Skeletal muscle satellite cell (primary cell): ENCODE measurements at regions not wholly inside any gene's neighbourhood (a gene's known extent, or its start where the extent isn't known, plus 50 kb on each side); places are given as distances from the start of the nearest gene placed in this dataset.

Experiments
- H3K27me3 ChIP-seq: 2 replicates; pipeline ENCODE4 v1.7.0; 2013; ENCODE audit warnings: low read length; ENCODE audit not compliant: control insufficient read depth, insufficient read depth
- H3K36me3 ChIP-seq: 2 replicates; pipeline ENCODE4 v1.7.0; 2013; ENCODE audit warnings: mild to moderate bottlenecking, control low read depth, low read length; ENCODE audit not compliant: insufficient read depth
- H3K4me1 ChIP-seq: 2 replicates; pipeline ENCODE4 v1.7.0; 2013; ENCODE audit warnings: low read length; ENCODE audit not compliant: control insufficient read depth, insufficient read depth
- H3K4me2 ChIP-seq: 2 replicates; pipeline ENCODE4 v1.7.0; 2013; ENCODE audit warnings: mild to moderate bottlenecking, low read length
- H3K4me3 ChIP-seq: 2 replicates; pipeline ENCODE4 v1.7.0; 2013; ENCODE audit warnings: low read length
- H3K9ac ChIP-seq: 2 replicates; pipeline ENCODE4 v1.7.0; 2013; ENCODE audit warnings: mild to moderate bottlenecking, low read depth, low read length, moderate library complexity
- H3K9me3 ChIP-seq: replicated peaks from 2 replicates; pipeline ENCODE4 v1.7.0; 2013; ENCODE audit warnings: mild to moderate bottlenecking, control low read depth, low read length
- small RNA-seq: library from RNA; depleted of rRNA; stranded (forward); fragments of <200 nt; gene quantifications from one replicate; pipeline ENCODE3, GENCODE V24; 2012

DNA sequence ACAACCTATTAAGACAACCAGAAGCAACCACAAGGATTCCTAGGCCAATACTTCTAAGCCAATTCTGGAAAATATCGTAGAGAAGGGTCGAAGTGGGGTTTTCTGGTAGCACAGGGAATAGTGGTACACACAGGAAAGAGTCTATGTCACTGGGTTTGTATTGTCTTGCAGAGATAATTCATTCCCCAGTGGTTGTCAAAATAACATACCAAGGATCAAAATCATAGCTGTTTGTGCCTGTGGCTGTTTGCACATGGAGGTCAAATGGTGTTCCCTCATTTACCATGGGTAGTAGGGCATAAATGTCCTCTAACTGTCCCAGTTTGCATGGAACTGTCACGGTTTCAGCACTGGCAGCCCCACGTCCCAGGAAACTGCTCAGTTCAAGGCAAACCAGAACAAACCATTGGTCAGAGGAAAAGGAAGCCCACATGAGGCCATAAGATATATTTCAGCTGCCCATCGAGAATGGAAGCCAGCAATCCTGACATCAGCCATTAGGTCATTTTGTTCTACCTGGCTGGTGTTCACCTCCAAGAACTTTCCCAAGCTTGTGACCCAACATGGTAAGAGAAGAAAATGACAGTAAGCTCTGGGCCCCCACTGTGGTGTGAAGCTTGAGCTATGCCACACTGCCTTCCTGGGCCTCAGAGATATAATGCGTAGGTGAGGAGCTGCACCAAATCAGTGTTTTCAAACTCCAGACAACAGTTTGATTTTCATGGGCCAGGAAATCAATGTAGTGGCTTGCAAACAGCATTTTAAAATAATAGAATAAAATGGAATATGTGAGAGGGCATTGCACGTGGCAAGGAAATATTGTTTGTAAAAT lies 53.9 kb upstream of the NFE2L3 start:
- Histone ChIP-seq H3K36me3 (no peaks in the 10 kb centered on the region), H3K9ac (no peak overlapping the region), H3K9me3 (no peaks in the 10 kb centered on the region), H3K4me1 (no peaks in the 10 kb centered on the region), H3K4me3 (no peak overlapping the region), H3K27me3 (peaks cover 10% of the 10 kb centered on the region), H3K4me2 (no peak overlapping the region)

DNA sequence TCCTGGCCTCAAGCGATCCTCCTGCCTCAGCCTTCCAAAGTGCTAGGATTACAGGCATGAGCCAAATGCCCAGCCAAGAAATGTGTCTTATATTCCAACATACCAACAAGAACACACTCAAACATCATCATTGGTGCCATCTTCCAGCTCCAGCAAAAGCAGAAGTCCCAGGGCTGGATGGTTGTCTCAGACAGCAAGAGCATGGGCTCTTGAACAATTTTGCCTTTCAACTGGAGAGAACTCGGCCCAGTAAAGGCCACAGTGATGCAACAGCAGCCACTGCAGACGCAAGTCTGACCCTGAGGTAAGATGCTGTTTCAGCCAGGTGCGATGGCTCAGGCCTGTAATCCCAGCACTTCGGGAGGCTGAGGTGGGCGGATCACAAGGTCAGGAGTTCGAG lies 52.8 kb upstream of the NFE2L3 start:
- Histone ChIP-seq H3K4me2 (no peak overlapping the region), H3K36me3 (no peaks in the 10 kb centered on the region), H3K27me3 (peaks cover 7% of the 10 kb centered on the region), H3K4me3 (no peak overlapping the region), H3K9me3 (no peaks in the 10 kb centered on the region), H3K9ac (no peak overlapping the region), H3K4me1 (no peaks in the 10 kb centered on the region)

DNA sequence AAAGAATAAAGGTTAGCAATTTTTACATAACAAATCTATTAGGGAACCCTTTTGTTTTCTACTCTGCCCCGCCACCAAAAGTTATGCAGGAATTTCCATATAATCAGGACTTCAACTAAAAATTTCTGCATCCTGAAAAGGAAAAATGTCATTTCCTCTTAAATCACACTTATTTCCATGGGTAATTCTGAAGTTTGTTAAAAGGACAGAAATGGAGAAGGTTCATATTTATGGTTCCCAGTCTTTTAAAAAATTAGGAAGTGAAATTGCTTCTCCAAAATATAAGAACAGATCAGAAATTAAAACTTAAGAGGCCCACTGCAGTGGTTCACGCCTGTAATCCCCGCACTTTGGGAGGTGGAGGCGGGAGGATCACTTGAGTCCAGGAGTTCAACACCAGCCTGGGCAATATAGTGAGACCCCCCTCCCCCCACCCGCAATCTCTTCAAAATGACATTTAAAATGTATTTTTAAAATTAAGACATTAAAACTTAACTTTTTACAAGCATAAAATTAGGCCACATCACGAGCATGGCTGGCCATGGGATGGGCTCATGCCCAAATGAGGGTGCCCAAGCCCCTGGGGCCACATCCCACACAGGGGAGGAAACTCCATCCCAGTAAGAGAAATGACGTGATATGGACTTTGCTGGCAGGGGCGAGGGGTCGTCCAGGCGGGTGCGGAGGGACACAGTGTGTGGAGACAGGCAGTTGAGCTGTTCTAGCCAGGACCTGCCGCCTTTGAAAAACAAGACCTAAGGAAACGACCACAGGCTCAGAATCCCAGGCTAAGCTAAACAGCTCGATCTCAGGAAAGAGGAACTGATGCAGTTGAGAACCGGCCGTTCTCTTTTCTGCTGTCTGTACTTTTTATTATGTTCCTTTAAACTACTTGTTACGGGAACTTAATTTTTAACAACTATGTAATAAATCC lies 51.3 kb upstream of the NFE2L3 start:
- Histone ChIP-seq H3K27me3 (no peaks in the 10 kb centered on the region), H3K4me3 (no peak overlapping the region), H3K4me2 (no peak overlapping the region), H3K4me1 (no peaks in the 10 kb centered on the region), H3K36me3 (no peaks in the 10 kb centered on the region), H3K9me3 (no peaks in the 10 kb centered on the region), H3K9ac (no peak overlapping the region)

DNA sequence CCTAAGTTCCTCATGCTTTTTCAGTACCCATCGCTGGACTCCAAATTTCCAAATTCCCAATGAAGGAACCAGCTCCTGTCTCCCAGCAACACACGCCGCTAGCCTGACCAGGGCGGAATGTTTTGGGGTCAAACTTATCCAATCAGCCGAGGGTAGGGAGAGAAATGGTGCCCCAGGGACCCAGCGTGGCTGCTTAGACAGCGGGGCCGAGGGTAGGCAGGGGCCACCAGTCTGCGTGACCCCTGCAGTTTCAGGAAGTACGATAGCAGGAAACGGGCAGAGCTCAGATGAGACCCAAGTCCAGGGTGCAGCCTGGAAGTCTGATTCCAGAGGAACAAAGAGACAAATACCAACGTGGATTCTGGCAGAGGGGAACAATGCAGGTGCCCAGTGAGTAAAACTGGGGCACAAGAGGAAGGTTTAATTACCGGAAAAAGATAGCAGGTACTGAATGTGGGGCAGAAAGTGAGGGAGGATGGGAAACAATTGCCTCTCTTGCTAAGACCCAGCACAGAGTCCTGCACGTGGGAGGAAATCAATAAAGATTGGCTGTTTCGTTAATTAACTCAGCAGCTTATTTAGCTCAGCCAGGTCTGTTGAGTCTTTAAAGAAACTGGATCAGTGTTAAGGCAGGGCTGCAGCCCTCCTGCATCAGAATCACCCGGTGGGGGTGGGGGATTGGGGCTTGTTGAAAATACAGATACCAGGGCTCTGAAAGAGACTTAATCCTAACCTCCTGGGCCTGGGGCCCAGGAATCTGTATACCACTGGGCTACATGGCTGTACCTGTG lies 50.4 kb upstream of the NFE2L3 start:
- Histone ChIP-seq H3K9me3 (no peaks in the 10 kb centered on the region), H3K4me1 (no peaks in the 10 kb centered on the region), H3K4me2 (no peak overlapping the region), H3K9ac (no peak overlapping the region), H3K27me3 (no peaks in the 10 kb centered on the region), H3K4me3 (no peak overlapping the region), H3K36me3 (no peaks in the 10 kb centered on the region)

DNA sequence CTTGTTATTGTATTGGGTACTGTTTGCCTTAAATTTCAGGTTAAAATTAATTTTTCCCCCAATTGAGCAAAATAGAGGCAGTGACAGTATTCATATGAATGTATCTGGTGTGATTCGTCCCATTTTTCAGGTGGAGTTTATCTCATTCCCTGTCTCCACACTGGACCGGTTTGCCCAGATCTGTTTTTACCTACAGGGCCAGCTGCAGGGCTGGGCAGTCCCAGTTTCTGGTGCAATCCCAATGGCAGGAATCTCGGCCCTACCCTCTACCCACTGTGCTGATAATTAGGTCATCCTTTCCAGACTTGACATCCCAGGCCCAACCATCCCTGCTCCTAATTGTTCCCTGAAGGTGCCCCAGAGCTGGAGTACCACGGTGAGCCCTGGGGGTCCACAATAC lies 49.8 kb upstream of the NFE2L3 start:
- H3K4me1 ChIP-seq, result no peaks in the 10 kb centered on the region
- H3K4me2 ChIP-seq, result no peak overlapping the region
- no peaks in the 10 kb centered on the region for H3K27me3 ChIP-seq
- no peak overlapping the region for H3K4me3 ChIP-seq
- no peaks in the 10 kb centered on the region for H3K9me3 ChIP-seq
- H3K36me3 ChIP-seq, result no peaks in the 10 kb centered on the region
- no peak overlapping the region for H3K9ac ChIP-seq

Small RNA genes lying in the stretch of these regions (small RNA-seq; reads per million reads assigned to genes)
- 226 reads per million, percentile 98 among the genes with 10 or more reads in this experiment for gene MIR148A
